ENCODE measurements at regions not wholly inside any gene's neighbourhood (a gene's known extent, or its start where the extent isn't known, plus 50 kb on each side); places are given as distances from the start of the nearest gene placed in this dataset.

- DNase-seq (ENCODE audit: low read depth in 2 of 2) = no peak
Measured at GRCh38 chr14:53549956-53550355, 396.8 kb upstream of the DDHD1 start.

- DNase-seq (ENCODE audit: low read depth in 2 of 2) = no peak
Measured at GRCh38 chr14:53547593-53547992, 394.5 kb upstream of the DDHD1 start.

GRCh38 chr14:53545217-53545616 is 392.1 kb upstream of the DDHD1 start:
- no peak for DNase-seq (ENCODE audit: low read depth in 2 of 2)

GRCh38 chr14:53542732-53543131 is 389.6 kb upstream of the DDHD1 start:
- no peak for DNase-seq (ENCODE audit: low read depth in 2 of 2)

- DNase-seq (ENCODE audit: low read depth in 2 of 2) = no peak
Measured at GRCh38 chr14:53541411-53541810, 388.3 kb upstream of the DDHD1 start.

GRCh38 chr14:53539489-53540126 is 386.5 kb upstream of the DDHD1 start:
- DNase-seq (ENCODE audit: low read depth in 2 of 2) = no peak

- DNase-seq (ENCODE audit: low read depth in 2 of 2) = no peak
Measured at GRCh38 chr14:53538316-53538881, 385.3 kb upstream of the DDHD1 start.

GRCh38 chr14:53537422-53538315 is 384.5 kb upstream of the DDHD1 start:
- no peak for DNase-seq (ENCODE audit: low read depth in 2 of 2)

GRCh38 chr14:53536446-53536845 is 383.3 kb upstream of the DDHD1 start:
- no peak for DNase-seq (ENCODE audit: low read depth in 2 of 2)

- DNase-seq (ENCODE audit: low read depth in 2 of 2) = no peak
Measured at GRCh38 chr14:53534841-53535240, 381.7 kb upstream of the DDHD1 start.

- no peak for DNase-seq (ENCODE audit: low read depth in 2 of 2)
Measured at GRCh38 chr14:53533384-53533970, 380.4 kb upstream of the DDHD1 start.

- DNase-seq (ENCODE audit: low read depth in 2 of 2) = no peak
Measured at GRCh38 chr14:53532853-53533252, 379.7 kb upstream of the DDHD1 start.

- no peak for DNase-seq (ENCODE audit: low read depth in 2 of 2)
Measured at GRCh38 chr14:53531730-53532129, 378.6 kb upstream of the DDHD1 start.

GRCh38 chr14:53531156-53531555 is 378.0 kb upstream of the DDHD1 start:
- no peak for DNase-seq (ENCODE audit: low read depth in 2 of 2)

- no peak for DNase-seq (ENCODE audit: low read depth in 2 of 2)
Measured at GRCh38 chr14:53529519-53529918, 376.4 kb upstream of the DDHD1 start.

- DNase-seq (ENCODE audit: low read depth in 2 of 2) = no peak
Measured at GRCh38 chr14:53528185-53528671, 375.1 kb upstream of the DDHD1 start.

- no peak for DNase-seq (ENCODE audit: low read depth in 2 of 2)
Measured at GRCh38 chr14:53526200-53526599, 373.1 kb upstream of the DDHD1 start.

GRCh38 chr14:53525608-53526007 is 372.5 kb upstream of the DDHD1 start:
- no peak for DNase-seq (ENCODE audit: low read depth in 2 of 2)

GRCh38 chr14:53524391-53524790 is 371.3 kb upstream of the DDHD1 start:
- no peak for DNase-seq (ENCODE audit: low read depth in 2 of 2)

GRCh38 chr14:53523226-53523625 is 370.1 kb upstream of the DDHD1 start:
- DNase-seq (ENCODE audit: low read depth in 2 of 2) = no peak

- no peak for DNase-seq (ENCODE audit: low read depth in 2 of 2)
Measured at GRCh38 chr14:53520078-53520928, 367.2 kb upstream of the DDHD1 start.
